Colonic mucosa (tissue), 4 donors: ENCODE measurements at regions not wholly inside any gene's neighbourhood (a gene's known extent, or its start where the extent isn't known, plus 50 kb on each side); places are given as distances from the start of the nearest gene placed in this dataset.

Experiments used
- DNase-seq: peaks from one replicate; pipeline ENCODE4 v3.0.0-alpha.2; 2020
- H3K27ac ChIP-seq: fragments of 200-600 bp; one replicate; pipeline ENCODE4 v1.8.0; 2021
- H3K27me3 ChIP-seq: fragments of 200-600 bp; one replicate; pipeline ENCODE4 v1.8.0; 2021
- H3K36me3 ChIP-seq: fragments of 200-600 bp; one replicate; pipeline ENCODE4 v1.8.0; 2021
- H3K4me1 ChIP-seq: fragments of 200-600 bp; one replicate; pipeline ENCODE4 v1.8.0; 2021; ENCODE audit warnings: mild to moderate bottlenecking
- H3K4me3 ChIP-seq: fragments of 200-600 bp; one replicate; pipeline ENCODE4 v1.8.0; 2021
- H3K9ac ChIP-seq, 2 donors: one replicate each; pipeline ENCODE4 v1.7.0; 2013; ENCODE audit warnings: control low read depth in 2 of 2, low read depth in 2 of 2, low read length in 2 of 2
- H3K9me3 ChIP-seq: fragments of 200-600 bp; one replicate; pipeline ENCODE4 v1.8.0; 2021
- CTCF ChIP-seq: fragments of 200-600 bp; IDR thresholded peaks from one replicate; pipeline ENCODE4 v1.8.0; 2022; ENCODE audit warnings: antibody characterized with exemption, mild to moderate bottlenecking
- intact Hi-C: fragments of 100-400 bp; cut with DNase I; formaldehyde crosslinking; loops from one replicate; pipeline ENCODE4 v1.14.1; 2022
- donor health status: healthy.
- donor health status: DM: no; HTN: no; CAD: no.
- donor health status: DM: no; HTN: no; CAD: no.

- no peaks in the 10 kb centered on the region for H3K27me3 ChIP-seq
- TF ChIP-seq CTCF, result no peak
- DNase-seq, result no peak
- intact Hi-C loops, result no loop called here
- no peak overlapping the region for H3K4me3 ChIP-seq
- no peaks in the 10 kb centered on the region for H3K36me3 ChIP-seq
- H3K4me1 ChIP-seq, result no peaks in the 10 kb centered on the region
- no peaks in the 10 kb centered on the region for H3K9me3 ChIP-seq
- H3K27ac ChIP-seq, result no peak overlapping the region
- no peak overlapping the region for H3K9ac ChIP-seq
These were observed 110.0 kb upstream of the ETAA1 start for GRCh38 chr2:67286981-67287759.

- no peaks in the 10 kb centered on the region for H3K9me3 ChIP-seq
- no peaks in the 10 kb centered on the region for H3K27me3 ChIP-seq
- TF ChIP-seq CTCF, result no peak
- intact Hi-C loops, result no loop called here
- DNase-seq, result no peak
- no peaks in the 10 kb centered on the region for H3K36me3 ChIP-seq
- H3K4me1 ChIP-seq, result no peaks in the 10 kb centered on the region
- H3K4me3 ChIP-seq, result no peak overlapping the region
- H3K9ac ChIP-seq, result no peak overlapping the region
- H3K27ac ChIP-seq, result no peak overlapping the region
These were observed 107.9 kb upstream of the ETAA1 start for GRCh38 chr2:67289271-67289670.

GRCh38 chr2:67289921-67290371 lies 107.2 kb upstream of the ETAA1 start:
- intact Hi-C loops, result no loop called here
- Histone ChIP-seq H3K36me3 (no peaks in the 10 kb centered on the region), H3K4me3 (no peak overlapping the region), H3K9me3 (no peaks in the 10 kb centered on the region), H3K27ac (no peak overlapping the region), H3K4me1 (no peaks in the 10 kb centered on the region), H3K27me3 (no peaks in the 10 kb centered on the region), H3K9ac (no peak overlapping the region)
- DNase-seq, result no peak
- no peak for TF ChIP-seq CTCF

- H3K4me1 ChIP-seq, result no peaks in the 10 kb centered on the region
- no peak for TF ChIP-seq CTCF
- no peaks in the 10 kb centered on the region for H3K9me3 ChIP-seq
- intact Hi-C loops, result no loop called here
- H3K27ac ChIP-seq, result no peak overlapping the region
- no peak overlapping the region for H3K4me3 ChIP-seq
- no peaks in the 10 kb centered on the region for H3K36me3 ChIP-seq
- H3K9ac ChIP-seq, result no peak overlapping the region
- no peak for DNase-seq
- H3K27me3 ChIP-seq, result no peaks in the 10 kb centered on the region
These were observed 106.5 kb upstream of the ETAA1 start for GRCh38 chr2:67290451-67291290.

- intact Hi-C loops, result no loop called here
- no peak for DNase-seq
- Histone ChIP-seq H3K9ac (no peak overlapping the region), H3K36me3 (no peaks in the 10 kb centered on the region), H3K4me1 (no peaks in the 10 kb centered on the region), H3K9me3 (no peaks in the 10 kb centered on the region), H3K27me3 (no peaks in the 10 kb centered on the region), H3K27ac (no peak overlapping the region), H3K4me3 (no peak overlapping the region)
- no peak for TF ChIP-seq CTCF
These were observed 102.9 kb upstream of the ETAA1 start for GRCh38 chr2:67294218-67294617.
